H9 (cell line): ENCODE measurements at regions not wholly inside any gene's neighbourhood (a gene's known extent, or its start where the extent isn't known, plus 50 kb on each side); places are given as distances from the start of the nearest gene placed in this dataset.

Experiments
- DNase-seq: peaks from one replicate; pipeline ENCODE4 v3.0.0-alpha.2; 2017
- H2AFZ ChIP-seq: one replicate; pipeline ENCODE4 v1.6.1; 2013; ENCODE audit warnings: mild to moderate bottlenecking, low read length, control low read depth, moderate library complexity
- H2AK5ac ChIP-seq: 2 replicates; pipeline ENCODE4 v1.6.1; 2013; ENCODE audit warnings: low read length, control low read depth, mixed read lengths; ENCODE audit not compliant: insufficient read length
- H2BK120ac ChIP-seq: one replicate; pipeline ENCODE4 v1.6.1; 2013; ENCODE audit warnings: low read depth, mild to moderate bottlenecking, low read length, control low read depth, inconsistent platforms; ENCODE audit not compliant: poor library complexity, severe bottlenecking
- H2BK12ac ChIP-seq: 2 replicates; pipeline ENCODE4 v1.6.1; 2013; ENCODE audit warnings: low read length, control low read depth, mixed read lengths, low read depth; ENCODE audit not compliant: insufficient read length
- H2BK15ac ChIP-seq: 2 replicates; pipeline ENCODE4 v1.6.1; 2013; ENCODE audit warnings: low read depth, low read length, control low read depth
- H2BK20ac ChIP-seq: one replicate; pipeline ENCODE4 v1.6.1; 2013; ENCODE audit warnings: low read depth, mild to moderate bottlenecking, low read length, control low read depth, inconsistent platforms; ENCODE audit not compliant: poor library complexity, severe bottlenecking
- H2BK5ac ChIP-seq: 2 replicates; pipeline ENCODE4 v1.6.1; 2013; ENCODE audit warnings: low read length, control low read depth, mixed read lengths; ENCODE audit not compliant: insufficient read length
- H3K14ac ChIP-seq: 2 replicates; pipeline ENCODE4 v1.6.1; 2013; ENCODE audit warnings: low read length, control low read depth; ENCODE audit not compliant: insufficient read depth
- H3K18ac ChIP-seq: 2 replicates; pipeline ENCODE4 v1.6.1; 2013; ENCODE audit warnings: low read depth, mild to moderate bottlenecking, mixed read lengths, low read length, control low read depth; ENCODE audit not compliant: insufficient read length
- H3K23ac ChIP-seq: 2 replicates; pipeline ENCODE4 v1.6.1; 2013; ENCODE audit warnings: low read length, control low read depth, mixed read lengths, low read depth; ENCODE audit not compliant: insufficient read length
- H3K23me2 ChIP-seq: 2 replicates; pipeline ENCODE4 v1.6.1; 2013; ENCODE audit warnings: low read depth, mild to moderate bottlenecking, mixed read lengths, low read length, control low read depth; ENCODE audit not compliant: insufficient read length, poor library complexity, severe bottlenecking
- H3K27ac ChIP-seq: 2 replicates; pipeline ENCODE4 v1.5.1; 2013; ENCODE audit warnings: low read length, control low read depth, mixed read lengths, low read depth; ENCODE audit not compliant: insufficient read length
- H3K27me3 ChIP-seq: 2 replicates; pipeline ENCODE4 v1.6.1; 2013; ENCODE audit warnings: low read length, control low read depth, inconsistent platforms; ENCODE audit not compliant: insufficient read depth
- H3K4ac ChIP-seq: 2 replicates; pipeline ENCODE4 v1.6.1; 2013; ENCODE audit warnings: low read depth, mild to moderate bottlenecking, control low read depth, inconsistent platforms, low read length, moderate library complexity
- H3K4me1 ChIP-seq: 2 replicates; pipeline ENCODE4 v1.6.1; 2013; ENCODE audit warnings: low read length, control low read depth, inconsistent platforms; ENCODE audit not compliant: insufficient read depth
- H3K4me2 ChIP-seq: 2 replicates; pipeline ENCODE4 v1.6.1; 2013; ENCODE audit warnings: low read length, control low read depth, mixed read lengths; ENCODE audit not compliant: insufficient read length, insufficient read depth
- H3K56ac ChIP-seq: 2 replicates; pipeline ENCODE4 v1.6.1; 2013; ENCODE audit warnings: low read depth, mild to moderate bottlenecking, mixed read lengths, low read length, control low read depth; ENCODE audit not compliant: insufficient read length
- H3K79me1 ChIP-seq: 2 replicates; pipeline ENCODE4 v1.6.1; 2013; ENCODE audit warnings: low read depth, mild to moderate bottlenecking, moderate library complexity, low read length, control low read depth, inconsistent platforms; ENCODE audit not compliant: insufficient read depth, poor library complexity, severe bottlenecking
- H3K79me2 ChIP-seq: 2 replicates; pipeline ENCODE4 v1.6.1; 2013; ENCODE audit warnings: low read length, control low read depth, inconsistent platforms; ENCODE audit not compliant: insufficient read depth
- H3K9ac ChIP-seq: 2 replicates; pipeline ENCODE4 v1.6.1; 2013; ENCODE audit warnings: low read length, control low read depth, mixed read lengths; ENCODE audit not compliant: insufficient read length; ENCODE audit errors: extremely low read depth
- H3K9me3 ChIP-seq: one replicate; pipeline ENCODE4 v1.6.1; 2013; ENCODE audit warnings: low read depth, low read length, inconsistent platforms; ENCODE audit not compliant: control insufficient read depth
- H3T11ph ChIP-seq: one replicate; pipeline ENCODE4 v1.6.1; 2013; ENCODE audit warnings: mild to moderate bottlenecking, low read length, control low read depth, inconsistent platforms
- H4K20me1 ChIP-seq: one replicate; pipeline ENCODE4 v1.6.1; 2013; ENCODE audit not compliant: control insufficient read depth, insufficient read length, insufficient read depth
- H4K5ac ChIP-seq: 2 replicates; pipeline ENCODE4 v1.6.1; 2013; ENCODE audit warnings: low read depth, mild to moderate bottlenecking, mixed read lengths, low read length, control low read depth; ENCODE audit not compliant: insufficient read length
- H4K8ac ChIP-seq: replicated peaks from 2 replicates; pipeline ENCODE4 v1.6.1; 2013; ENCODE audit warnings: low read length, control low read depth, mixed read lengths, low read depth; ENCODE audit not compliant: insufficient read length
- H4K91ac ChIP-seq: 2 replicates; pipeline ENCODE4 v1.6.1; 2013; ENCODE audit warnings: low read depth, mild to moderate bottlenecking, moderate library complexity, mixed read lengths, low read length, control low read depth; ENCODE audit not compliant: insufficient read length
- H3K27ac Mint-ChIP-seq, 3 experiments: 2 replicates in 2 of 3; 3 replicates in 1 of 3; pipeline ENCODE4 v1.8.0; 2020 to 2021; ENCODE audit warnings: mixed read lengths in 3 of 3, mild to moderate bottlenecking in 1 of 3, moderate library complexity in 1 of 3
- H3K27me3 Mint-ChIP-seq: 2 replicates; pipeline ENCODE4 v1.8.0; 2021; ENCODE audit warnings: low read depth, mild to moderate bottlenecking, moderate library complexity, mixed read lengths
- H3K36me3 Mint-ChIP-seq, 3 experiments: 2 replicates in 2 of 3; 3 replicates in 1 of 3; pipeline ENCODE4 v1.8.0; 2020 to 2021; ENCODE audit warnings: low read depth in 3 of 3, mixed read lengths in 3 of 3; ENCODE audit not compliant: insufficient read depth in 1 of 3
- H3K4me1 Mint-ChIP-seq, 2 experiments: 2 replicates each; pipeline ENCODE4 v1.8.0; 2020; ENCODE audit warnings: mixed read lengths in 2 of 2
- H3K4me3 Mint-ChIP-seq, 2 experiments: 2 replicates in 1 of 2; 3 replicates in 1 of 2; pipeline ENCODE4 v1.8.0; 2020 to 2021; ENCODE audit warnings: mild to moderate bottlenecking in 2 of 2, mixed read lengths in 2 of 2, moderate library complexity in 1 of 2
- H3K9me3 Mint-ChIP-seq, 2 experiments: 2 replicates in 1 of 2; 3 replicates in 1 of 2; pipeline ENCODE4 v1.8.0; 2020; ENCODE audit warnings: mild to moderate bottlenecking in 2 of 2, mixed read lengths in 2 of 2, moderate library complexity in 1 of 2
- WGBS: extraction: QIAGEN DNeasy Blood & Tissue Kit; methylation state at CpG from one replicate; pipeline ENCODE4 v1.1.7; 2013; ENCODE audit warnings: missing lambda C conversion rate, low lambda C conversion rate, mixed read lengths; ENCODE audit not compliant: insufficient read length; ENCODE audit errors: extremely low coverage; 5-methylcytosine and 5-hydroxymethylcytosine counted together
- TF ChIP-seq, protein P1 (sequence below): fragments of 200-600 bp; sonication (generic); conservative IDR thresholded peaks from 3 replicates; pipeline ENCODE4 v1.8.0; 2021; ENCODE audit warnings: antibody characterized with exemption, mild to moderate bottlenecking

DNA sequence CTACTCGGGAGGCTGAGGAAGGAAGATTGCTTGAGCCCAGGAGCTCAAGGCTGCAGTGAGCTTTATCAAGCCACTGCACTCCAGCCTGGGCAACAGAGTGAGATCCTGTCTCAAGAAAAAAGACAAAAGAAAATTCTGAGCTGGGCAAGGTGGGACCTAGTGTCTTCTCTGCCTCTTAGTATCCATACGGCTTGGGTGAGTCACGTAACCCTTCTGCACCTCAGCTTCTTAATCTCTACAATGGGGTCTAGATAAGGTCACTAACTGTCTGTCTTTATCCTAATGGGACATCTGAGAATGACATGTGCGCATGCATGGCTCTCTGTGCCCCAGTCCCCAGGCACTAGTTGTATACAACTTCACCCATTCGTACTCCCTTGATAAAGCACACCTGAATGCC lies 53.4 kb upstream of the TLK1 start:
- no peaks in the 10 kb centered on the region for H3K9me3 ChIP-seq
- no peak for DNase-seq
- Mint-ChIP-seq H3K27me3 (no peaks in the 10 kb centered on the region; the same call in 1 of the 2 replicates), H3K4me1 (peaks cover 50 to 54% of the 10 kb centered on the region in 2 experiments), H3K9me3 (peaks cover 19% of the 10 kb centered on the region in 2 experiments), H3K27ac (peak overlapping the region in 2 of 3 experiments; percentile 40 to 86; a peak in 2 of 7 replicates), H3K4me3 (no peak overlapping the region; a peak in 1 of 5 replicates), H3K36me3 (peaks cover 10 to 19% (median 15%) of the 10 kb centered on the region in 3 experiments)
- no peak overlapping the region for H2BK12ac ChIP-seq
- no CpG with 5 or more reads among the region's 5 CpGs for WGBS
- no peaks in the 10 kb centered on the region for H3K23me2 ChIP-seq
- H4K8ac ChIP-seq = no peak overlapping the region
- H3K18ac ChIP-seq = no peak overlapping the region
- no peaks in the 10 kb centered on the region for H4K20me1 ChIP-seq
- no peak overlapping the region for H3K56ac ChIP-seq
- no peak overlapping the region for H3K9ac ChIP-seq
- no peak overlapping the region for H2BK20ac ChIP-seq
- H3K23ac ChIP-seq = no peak overlapping the region
- H2AFZ ChIP-seq = no peak overlapping the region
- TF ChIP-seq, protein P1, sequence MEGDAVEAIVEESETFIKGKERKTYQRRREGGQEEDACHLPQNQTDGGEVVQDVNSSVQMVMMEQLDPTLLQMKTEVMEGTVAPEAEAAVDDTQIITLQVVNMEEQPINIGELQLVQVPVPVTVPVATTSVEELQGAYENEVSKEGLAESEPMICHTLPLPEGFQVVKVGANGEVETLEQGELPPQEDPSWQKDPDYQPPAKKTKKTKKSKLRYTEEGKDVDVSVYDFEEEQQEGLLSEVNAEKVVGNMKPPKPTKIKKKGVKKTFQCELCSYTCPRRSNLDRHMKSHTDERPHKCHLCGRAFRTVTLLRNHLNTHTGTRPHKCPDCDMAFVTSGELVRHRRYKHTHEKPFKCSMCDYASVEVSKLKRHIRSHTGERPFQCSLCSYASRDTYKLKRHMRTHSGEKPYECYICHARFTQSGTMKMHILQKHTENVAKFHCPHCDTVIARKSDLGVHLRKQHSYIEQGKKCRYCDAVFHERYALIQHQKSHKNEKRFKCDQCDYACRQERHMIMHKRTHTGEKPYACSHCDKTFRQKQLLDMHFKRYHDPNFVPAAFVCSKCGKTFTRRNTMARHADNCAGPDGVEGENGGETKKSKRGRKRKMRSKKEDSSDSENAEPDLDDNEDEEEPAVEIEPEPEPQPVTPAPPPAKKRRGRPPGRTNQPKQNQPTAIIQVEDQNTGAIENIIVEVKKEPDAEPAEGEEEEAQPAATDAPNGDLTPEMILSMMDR = no peak
- H3K27ac ChIP-seq = no peak overlapping the region
- no peak overlapping the region for H4K5ac ChIP-seq
- no peak overlapping the region for H2AK5ac ChIP-seq
- H3K79me1 ChIP-seq = no peaks in the 10 kb centered on the region
- H3K14ac ChIP-seq = no peak overlapping the region
- no peak overlapping the region for H3K4me2 ChIP-seq
- H3K4ac ChIP-seq = no peak overlapping the region
- no peak overlapping the region for H2BK15ac ChIP-seq
- H3T11ph ChIP-seq = no peak overlapping the region
- no peaks in the 10 kb centered on the region for H3K79me2 ChIP-seq
- no peak overlapping the region for H2BK120ac ChIP-seq
- no peaks in the 10 kb centered on the region for H3K27me3 ChIP-seq
- peaks cover 9% of the 10 kb centered on the region; the same call in 1 of the 2 replicates for H3K4me1 ChIP-seq
- no peak overlapping the region for H4K91ac ChIP-seq
- no peak overlapping the region for H2BK5ac ChIP-seq
